Erythroblast (primary cell): ENCODE measurements at regions not wholly inside any gene's neighbourhood (a gene's known extent, or its start where the extent isn't known, plus 50 kb on each side); places are given as distances from the start of the nearest gene placed in this dataset.

Experiments
- DNase-seq, 2 experiments: peaks; one replicate each; lab custom pipeline; 2025; lab: John Stamatoyannopoulos, UW
- GATA1 ChIP-seq: IDR thresholded peaks from 2 replicates; pipeline ENCODE4 v1.6.1; 2011; ENCODE audit warnings: low read depth, mild to moderate bottlenecking, control low read depth, low read length, moderate library complexity
- POLR2A ChIP-seq: IDR thresholded peaks from 2 replicates; pipeline ENCODE4 v1.6.1; 2011; ENCODE audit warnings: mild to moderate bottlenecking, low read length

GRCh38 chr18:56034949-56035348 lies 447.0 kb upstream of the TCF4 start:
- no peak for DNase-seq
- TF ChIP-seq POLR2A (no peak), GATA1 (no peak)

DNA sequence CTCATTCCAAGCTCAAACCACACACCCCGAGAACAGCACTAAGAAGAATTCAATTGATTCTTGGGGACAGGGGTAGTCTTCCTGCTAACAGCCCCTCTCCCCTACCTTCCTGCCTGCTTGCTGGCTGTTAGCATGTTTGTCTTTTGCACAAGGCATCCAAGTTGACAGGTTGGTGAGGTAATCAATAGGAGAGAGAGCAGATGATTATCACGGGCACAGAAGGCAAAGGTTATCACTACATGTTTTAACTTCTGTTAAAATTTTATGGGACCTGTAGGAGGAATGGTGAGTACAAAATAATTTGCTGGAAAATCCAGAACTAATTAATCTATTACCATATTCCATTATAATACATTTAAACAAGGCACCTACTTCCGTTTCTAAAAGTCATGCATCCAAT lies 442.1 kb upstream of the TCF4 start:
- TF ChIP-seq GATA1, result no peak
- TF ChIP-seq POLR2A, result no peak
- no peak for DNase-seq

- TF ChIP-seq POLR2A (no peak), GATA1 (no peak)
- no peak for DNase-seq
These were observed 440.5 kb upstream of the TCF4 start for GRCh38 chr18:56028514-56028913.

DNA sequence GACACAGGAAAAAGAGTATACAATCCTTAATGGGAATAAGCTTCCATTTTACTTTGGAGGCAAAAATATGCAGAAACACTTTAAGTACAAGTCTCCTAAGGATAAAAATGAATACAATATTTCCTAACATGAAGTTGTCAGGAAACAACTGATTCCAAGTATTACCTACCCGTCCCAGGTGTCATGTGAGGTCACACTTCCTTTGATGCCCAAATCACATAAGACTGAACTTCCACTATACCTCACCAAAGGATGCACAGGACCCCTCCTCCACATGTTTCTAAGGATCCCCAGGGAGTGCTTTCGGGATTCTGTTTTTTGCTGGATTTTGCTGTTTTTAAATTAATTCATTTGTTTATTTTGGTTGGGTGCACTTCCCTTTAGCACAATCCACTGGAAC lies 438.5 kb upstream of the TCF4 start:
- no peak for TF ChIP-seq POLR2A
- no peak for TF ChIP-seq GATA1
- no peak for DNase-seq

- no peak for DNase-seq
- TF ChIP-seq GATA1, result no peak
- TF ChIP-seq POLR2A, result no peak
These were observed 433.8 kb upstream of the TCF4 start for GRCh38 chr18:56021809-56022195.

GRCh38 chr18:56021136-56021808 lies 433.3 kb upstream of the TCF4 start:
- no peak for DNase-seq

DNA sequence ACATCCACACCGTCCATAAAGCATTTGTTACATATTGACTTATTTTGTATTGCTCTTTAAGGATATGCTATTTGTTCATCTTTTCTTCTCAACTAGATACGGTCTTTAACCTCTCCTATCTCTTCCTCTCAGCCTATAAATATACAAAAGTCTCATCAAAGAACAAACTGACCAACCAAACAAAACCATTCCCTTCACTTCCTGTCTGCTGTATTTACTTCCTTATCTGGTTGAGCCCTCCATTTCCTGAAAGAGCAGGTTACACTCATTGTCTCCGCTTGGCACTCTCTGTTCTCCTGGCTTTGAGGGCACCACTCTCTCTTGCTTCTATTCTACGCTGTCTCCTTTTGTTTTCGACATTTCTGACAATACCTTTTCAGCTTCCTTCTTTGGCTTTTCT lies 431.9 kb upstream of the TCF4 start:
- TF ChIP-seq POLR2A (no peak), GATA1 (no peak)
- DNase-seq, result no peak

More at GRCh38 chr18:56021136-56021808, 433.3 kb upstream of the TCF4 start:
- TF ChIP-seq GATA1 (no peak), POLR2A (no peak)

- no peak for DNase-seq
- no peak for TF ChIP-seq POLR2A
- no peak for TF ChIP-seq GATA1
These were observed 431.2 kb upstream of the TCF4 start for GRCh38 chr18:56019156-56019555.

- TF ChIP-seq GATA1, result no peak
- TF ChIP-seq POLR2A, result no peak
These were observed 421.4 kb upstream of the TCF4 start for GRCh38 chr18:56009411-56009810.

GRCh38 chr18:56003720-56004088 lies 415.7 kb upstream of the TCF4 start:
- DNase-seq, result no peak
- TF ChIP-seq POLR2A, result no peak
- TF ChIP-seq GATA1, result no peak

More at GRCh38 chr18:56009411-56009810, 421.4 kb upstream of the TCF4 start:
- DNase-seq, result no peak

- no peak for TF ChIP-seq POLR2A
- no peak for TF ChIP-seq GATA1
- no peak for DNase-seq
These were observed 415.2 kb upstream of the TCF4 start for GRCh38 chr18:56003009-56003719.

DNA sequence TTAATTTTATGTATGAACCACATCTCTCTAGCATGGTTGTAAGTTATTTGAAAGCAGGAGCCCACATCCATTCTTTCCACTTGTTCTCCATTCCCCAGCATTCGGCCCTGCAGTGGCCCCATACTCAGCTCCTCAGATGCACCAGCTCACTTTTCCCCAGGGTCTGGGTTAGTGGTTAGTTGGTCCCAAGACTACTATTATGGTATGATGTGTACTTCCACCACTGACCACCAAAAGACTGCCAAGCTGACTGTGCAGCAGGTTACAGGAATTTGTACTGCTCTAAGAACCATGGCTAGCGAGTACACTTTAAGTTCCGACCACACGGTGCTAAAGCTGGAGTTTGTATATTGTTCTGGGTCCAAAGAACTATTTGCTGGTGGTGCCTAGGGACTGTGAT lies 413.6 kb upstream of the TCF4 start:
- TF ChIP-seq GATA1, result no peak
- no peak for TF ChIP-seq POLR2A
- DNase-seq, result no peak

DNA sequence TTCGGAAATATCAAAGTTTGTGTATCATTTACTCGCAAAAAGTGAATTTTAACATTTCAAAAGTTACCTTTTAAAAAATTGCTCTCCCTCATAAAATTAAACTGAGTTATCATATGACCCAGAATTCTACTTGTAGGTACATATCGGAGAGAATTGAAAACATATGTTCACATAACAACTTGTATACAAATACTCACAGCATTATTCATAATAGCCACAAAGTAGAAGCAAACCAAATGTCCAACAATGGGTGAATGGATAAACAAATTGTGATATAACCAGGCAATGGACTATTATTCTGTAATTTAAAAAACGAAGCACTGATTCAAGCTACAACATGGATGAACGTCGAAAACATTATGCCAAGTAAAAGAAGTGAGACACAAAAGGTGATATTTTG lies 412.0 kb upstream of the TCF4 start:
- DNase-seq, result no peak

DNA sequence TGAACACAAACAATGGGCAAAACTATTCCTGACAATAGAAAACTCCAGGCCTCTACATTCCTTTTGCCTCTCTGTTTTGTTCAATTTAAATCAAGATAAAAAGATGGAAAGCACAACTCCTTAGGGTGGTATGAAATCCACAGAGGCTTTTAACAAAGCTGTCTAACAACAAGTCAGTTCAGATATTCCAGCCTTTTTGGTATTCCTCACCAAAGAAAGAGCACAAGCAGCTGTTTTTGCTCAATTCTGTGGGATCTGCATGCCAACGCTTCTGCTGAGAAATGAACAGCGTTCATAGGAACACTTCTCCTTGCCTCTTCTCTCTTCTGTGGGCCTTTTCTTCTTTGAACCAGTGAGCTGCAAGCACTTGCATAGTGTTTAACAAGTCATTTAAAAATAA lies 411.6 kb upstream of the TCF4 start:
- DNase-seq, result no peak

More for the DNA sequence above, 412.0 kb upstream of the TCF4 start:
- no peak for TF ChIP-seq POLR2A
- no peak for TF ChIP-seq GATA1

GRCh38 chr18:55998801-55999385 lies 410.9 kb upstream of the TCF4 start:
- TF ChIP-seq POLR2A (no peak), GATA1 (no peak)
- DNase-seq, result no peak

More for the DNA sequence above, 411.6 kb upstream of the TCF4 start:
- no peak for TF ChIP-seq POLR2A
- no peak for TF ChIP-seq GATA1
